ENCODE measurements at regions not wholly inside any gene's neighbourhood (a gene's known extent, or its start where the extent isn't known, plus 50 kb on each side); places are given as distances from the start of the nearest gene placed in this dataset.

GRCh38 chr18:75824661-75825060, 397.2 kb upstream of the SMIM21 start:
- no peak for TF ChIP-seq NFIC (IDR thresholded peaks at IDR 0.05)
- no peak for TF ChIP-seq RAD21 (IDR thresholded peaks at IDR 0.05; ENCODE audit: low read depth)
- no peak for TF ChIP-seq ZBTB7A (IDR thresholded peaks at IDR 0.05; ENCODE audit: low read depth)
- no peak for TF ChIP-seq TAF1 (IDR thresholded peaks at IDR 0.05; ENCODE audit: low read depth)
- no peak for TF ChIP-seq YY1 (IDR thresholded peaks at IDR 0.05; ENCODE audit: low read depth)
- no peak for TF ChIP-seq EGR1 (IDR thresholded peaks at IDR 0.05)
- no peak for TF ChIP-seq USF1 (IDR thresholded peaks at IDR 0.05)
- TF ChIP-seq EP300 (IDR thresholded peaks at IDR 0.05; ENCODE audit: borderline replicate concordance) = no peak
- TF ChIP-seq CEBPB (IDR thresholded peaks at IDR 0.05) = no peak
- no peak for TF ChIP-seq REST (IDR thresholded peaks at IDR 0.05; ENCODE audit: low read depth)
- TF ChIP-seq CREB1 (IDR thresholded peaks at IDR 0.05; ENCODE audit: low read depth) = no peak

GRCh38 chr18:75823471-75823870, 396.0 kb upstream of the SMIM21 start:
- TF ChIP-seq TAF1 (IDR thresholded peaks at IDR 0.05; ENCODE audit: low read depth) = no peak
- TF ChIP-seq REST (IDR thresholded peaks at IDR 0.05; ENCODE audit: low read depth) = no peak
- no peak for TF ChIP-seq ZBTB7A (IDR thresholded peaks at IDR 0.05; ENCODE audit: low read depth)
- no peak for TF ChIP-seq EGR1 (IDR thresholded peaks at IDR 0.05)
- no peak for TF ChIP-seq EP300 (IDR thresholded peaks at IDR 0.05; ENCODE audit: borderline replicate concordance)
- TF ChIP-seq FOXM1 (IDR thresholded peaks at IDR 0.05; ENCODE audit: borderline replicate concordance, low read depth) = no peak
- TF ChIP-seq TEAD4 (IDR thresholded peaks at IDR 0.05) = no peak
- no peak for TF ChIP-seq CREB1 (IDR thresholded peaks at IDR 0.05; ENCODE audit: low read depth)
- TF ChIP-seq YY1 (IDR thresholded peaks at IDR 0.05; ENCODE audit: low read depth) = no peak
- TF ChIP-seq NFIC (IDR thresholded peaks at IDR 0.05) = no peak
- TF ChIP-seq USF1 (IDR thresholded peaks at IDR 0.05) = no peak
- no peak for TF ChIP-seq TCF12 (IDR thresholded peaks at IDR 0.05; ENCODE audit: low read depth)
- no peak for TF ChIP-seq CEBPB (IDR thresholded peaks at IDR 0.05)
- TF ChIP-seq RAD21 (IDR thresholded peaks at IDR 0.05; ENCODE audit: low read depth) = no peak

GRCh38 chr18:75818383-75818782, 390.9 kb upstream of the SMIM21 start:
- no peak for TF ChIP-seq CREB1 (IDR thresholded peaks at IDR 0.05; ENCODE audit: low read depth)
- no peak for TF ChIP-seq CEBPB (IDR thresholded peaks at IDR 0.05)
- TF ChIP-seq RAD21 (IDR thresholded peaks at IDR 0.05; ENCODE audit: low read depth) = no peak
- TF ChIP-seq EP300 (IDR thresholded peaks at IDR 0.05; ENCODE audit: borderline replicate concordance) = no peak
- TF ChIP-seq TEAD4 (IDR thresholded peaks at IDR 0.05) = no peak
- no peak for TF ChIP-seq EGR1 (IDR thresholded peaks at IDR 0.05)
- TF ChIP-seq REST (IDR thresholded peaks at IDR 0.05; ENCODE audit: low read depth) = no peak
- TF ChIP-seq YY1 (IDR thresholded peaks at IDR 0.05; ENCODE audit: low read depth) = no peak
- TF ChIP-seq TAF1 (IDR thresholded peaks at IDR 0.05; ENCODE audit: low read depth) = no peak
- no peak for TF ChIP-seq USF1 (IDR thresholded peaks at IDR 0.05)
- no peak for TF ChIP-seq TCF12 (IDR thresholded peaks at IDR 0.05; ENCODE audit: low read depth)
- no peak for TF ChIP-seq FOXM1 (IDR thresholded peaks at IDR 0.05; ENCODE audit: borderline replicate concordance, low read depth)
- no peak for TF ChIP-seq MAX (IDR thresholded peaks at IDR 0.05)
- TF ChIP-seq NFIC (IDR thresholded peaks at IDR 0.05) = no peak
- no peak for TF ChIP-seq ZBTB7A (IDR thresholded peaks at IDR 0.05; ENCODE audit: low read depth)

GRCh38 chr18:75815767-75816166, 388.3 kb upstream of the SMIM21 start:
- TF ChIP-seq EGR1 (IDR thresholded peaks at IDR 0.05) (no peak), TEAD4 (IDR thresholded peaks at IDR 0.05) (no peak), NFIC (IDR thresholded peaks at IDR 0.05) (no peak), EP300 (IDR thresholded peaks at IDR 0.05; ENCODE audit: borderline replicate concordance) (no peak), CEBPB (IDR thresholded peaks at IDR 0.05) (no peak), CREB1 (IDR thresholded peaks at IDR 0.05; ENCODE audit: low read depth) (no peak), YY1 (IDR thresholded peaks at IDR 0.05; ENCODE audit: low read depth) (no peak), TCF12 (IDR thresholded peaks at IDR 0.05; ENCODE audit: low read depth) (no peak), RAD21 (IDR thresholded peaks at IDR 0.05; ENCODE audit: low read depth) (no peak)

Data from Ishikawa (cell line).